ENCODE measurements at regions not wholly inside any gene's neighbourhood (a gene's known extent, or its start where the extent isn't known, plus 50 kb on each side); places are given as distances from the start of the nearest gene placed in this dataset.

DNA sequence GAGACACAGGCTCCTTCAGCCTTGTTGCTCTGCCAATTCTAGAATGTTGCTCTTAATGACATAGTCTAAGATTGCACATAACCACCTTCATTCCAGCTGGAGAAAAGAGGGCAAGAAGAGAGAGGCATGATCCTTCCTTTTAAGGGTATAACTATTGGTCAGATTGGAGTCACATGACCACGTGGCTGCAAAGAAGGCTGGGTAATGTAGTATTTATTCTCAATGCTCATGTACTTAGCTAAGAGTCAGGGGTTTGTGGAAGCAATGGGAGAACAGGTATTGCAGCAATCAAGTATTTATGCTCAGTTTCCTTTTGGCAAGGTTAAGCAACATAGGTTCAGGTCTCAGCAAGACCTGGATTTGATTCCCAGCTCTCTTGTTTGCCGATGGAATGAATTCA, 298.8 kb upstream of the TBX3 start:
- DNase-seq (ENCODE audit: insufficient read length, low spot score) = peak; percentile 8
- no peak for FAIRE-seq

DNA sequence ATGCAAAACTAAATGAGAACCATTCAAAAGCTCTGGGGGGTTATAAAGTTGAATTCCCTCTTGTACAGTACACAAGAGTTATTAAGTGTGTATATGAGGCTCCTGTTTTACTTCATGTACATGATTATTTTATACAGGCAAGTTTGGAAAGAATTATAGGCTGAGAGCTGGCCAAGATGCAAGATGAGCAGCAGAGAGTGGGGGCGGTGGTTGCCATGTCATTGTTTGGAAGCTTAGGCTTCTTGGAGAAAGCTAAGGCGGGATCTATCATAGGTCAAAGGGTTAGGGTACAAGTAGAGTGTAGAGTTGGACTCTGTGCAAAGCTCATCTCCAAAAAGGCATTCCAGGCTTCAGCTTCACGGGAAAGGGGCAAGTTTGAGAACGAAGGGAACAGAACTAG, 297.1 kb upstream of the TBX3 start:
- DNase-seq (ENCODE audit: insufficient read length, low spot score) (no peak), FAIRE-seq (no peak)

DNA sequence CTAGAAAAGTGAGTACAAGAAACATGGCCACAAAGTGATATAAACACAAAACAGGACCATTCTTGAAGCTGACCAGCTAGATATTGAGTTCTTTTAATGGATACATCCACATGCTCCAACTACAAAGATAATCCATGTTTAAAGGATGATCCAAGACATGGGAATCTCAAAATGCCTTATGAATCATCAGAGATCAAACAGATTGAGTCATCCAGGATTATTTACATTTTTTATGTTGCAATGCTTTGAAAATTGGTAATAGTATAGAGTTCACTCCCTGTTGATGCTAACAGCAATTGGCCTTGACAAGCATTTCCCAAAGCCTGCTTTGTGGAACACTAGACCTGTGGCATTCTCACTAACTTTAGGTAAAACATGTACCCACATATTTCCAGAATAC, 293.0 kb upstream of the TBX3 start:
- DNase-seq (ENCODE audit: insufficient read length, low spot score) (peak; percentile 17), FAIRE-seq (no peak)

DNA sequence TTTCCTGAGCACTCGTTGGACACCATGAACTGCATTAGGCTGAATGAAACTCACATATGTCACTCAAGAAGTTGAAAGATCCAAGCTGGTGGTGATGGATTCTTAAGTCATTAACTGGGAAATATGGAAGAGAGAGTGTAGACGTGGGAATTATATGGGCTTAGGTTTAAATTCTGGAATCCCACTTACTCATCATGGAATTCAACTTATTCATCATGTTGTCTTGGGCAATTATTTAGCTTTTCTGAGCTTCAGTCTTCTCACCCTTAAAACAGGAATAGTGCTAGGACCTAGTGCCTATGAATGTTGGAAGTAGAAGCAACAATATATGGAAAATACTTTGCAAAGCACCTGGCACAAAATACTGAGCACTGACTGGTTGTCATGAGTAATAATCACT, 292.4 kb upstream of the TBX3 start:
- FAIRE-seq (no peak), DNase-seq (ENCODE audit: insufficient read length, low spot score) (no peak)

DNA sequence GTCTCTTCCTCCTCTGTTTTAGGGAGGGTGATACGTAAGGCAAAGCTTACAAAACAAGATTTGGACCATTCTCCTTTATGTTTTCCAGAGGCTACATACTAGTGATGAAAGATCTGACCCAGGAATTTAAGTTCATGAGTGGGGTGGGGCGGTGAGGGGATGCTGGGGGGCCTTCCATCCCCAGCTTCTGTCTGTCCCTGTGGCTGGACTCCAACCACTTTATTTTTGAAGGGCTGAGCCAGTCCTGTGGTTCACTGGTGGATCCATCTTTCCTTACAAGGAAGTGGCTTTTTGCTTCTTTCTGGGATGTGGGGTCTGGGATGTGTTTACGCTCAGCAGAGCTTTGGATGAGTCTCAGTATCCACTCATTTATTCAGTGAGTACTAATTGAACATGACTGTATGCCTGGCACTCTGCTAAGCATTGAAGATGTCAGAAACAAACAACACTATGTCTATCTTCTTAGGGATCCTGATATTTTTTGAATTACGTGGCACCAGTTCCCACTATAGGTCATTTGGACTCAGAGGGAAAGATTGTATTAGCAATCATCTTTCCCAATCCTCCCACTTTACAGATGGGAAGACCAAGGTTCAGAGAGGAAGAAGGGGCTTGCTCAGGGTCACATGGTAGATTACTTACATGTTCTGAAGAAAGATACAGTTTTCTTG, 291.8 kb upstream of the TBX3 start:
- no peak for FAIRE-seq
- no peak for DNase-seq (ENCODE audit: insufficient read length, low spot score)

DNA sequence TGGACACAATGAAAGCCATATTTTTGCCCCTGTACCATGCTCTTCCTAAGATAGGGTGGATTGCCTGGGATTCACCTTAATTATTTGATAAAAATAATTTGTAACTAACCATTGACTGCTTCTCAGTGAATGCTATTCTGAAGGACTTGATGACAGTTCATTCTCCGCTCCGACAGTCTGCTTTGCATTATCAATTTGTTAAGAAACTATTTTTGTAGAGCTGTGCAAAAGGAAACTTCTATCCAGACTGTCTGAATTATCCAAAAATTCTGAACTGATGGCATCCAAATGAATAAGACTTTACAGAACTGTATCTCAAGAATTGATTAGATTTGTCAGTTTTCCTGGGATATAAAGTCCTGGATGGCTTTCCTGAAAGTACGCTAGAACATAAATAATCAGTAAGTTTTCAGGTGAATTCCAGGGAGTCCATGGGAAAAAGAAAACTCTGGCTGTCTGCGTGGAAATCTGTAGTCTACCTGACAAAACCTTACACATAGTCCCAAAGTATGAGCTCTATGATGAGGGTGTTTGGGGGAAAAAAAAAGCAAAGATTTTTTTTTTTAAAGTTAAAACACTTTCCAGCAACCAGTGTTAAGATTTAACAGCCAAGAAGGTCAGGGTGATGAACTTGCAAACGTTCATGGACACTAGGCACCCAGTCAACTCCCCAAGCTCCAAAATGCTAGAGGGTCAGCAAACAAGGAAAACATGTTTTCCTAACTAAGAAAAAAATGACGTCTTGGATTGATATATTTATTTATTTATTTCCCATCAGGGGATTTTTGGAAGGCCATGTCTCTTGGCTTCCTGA, 291.1 kb upstream of the TBX3 start:
- FAIRE-seq (no peak), DNase-seq (ENCODE audit: insufficient read length, low spot score) (no peak)

DNA sequence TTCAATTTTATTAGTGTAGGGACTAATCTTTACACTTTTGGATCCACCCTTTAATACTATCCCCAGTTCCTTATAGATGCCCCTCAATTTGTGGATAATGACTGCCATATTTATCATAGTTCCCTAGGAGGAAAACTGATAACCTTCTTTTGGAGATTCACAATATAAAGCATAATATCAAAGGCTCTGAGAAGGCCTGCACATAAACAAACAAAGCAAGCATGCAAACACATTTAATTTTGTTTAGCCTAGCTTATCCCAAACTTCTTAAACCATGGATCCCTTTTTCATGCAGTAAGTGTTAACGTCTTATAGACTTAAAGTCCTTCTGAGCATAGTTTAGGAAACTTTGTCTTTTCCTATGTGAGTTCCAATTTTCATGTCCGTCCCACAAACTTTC, 290.4 kb upstream of the TBX3 start:
- DNase-seq (ENCODE audit: insufficient read length, low spot score) (no peak), FAIRE-seq (no peak)

DNA sequence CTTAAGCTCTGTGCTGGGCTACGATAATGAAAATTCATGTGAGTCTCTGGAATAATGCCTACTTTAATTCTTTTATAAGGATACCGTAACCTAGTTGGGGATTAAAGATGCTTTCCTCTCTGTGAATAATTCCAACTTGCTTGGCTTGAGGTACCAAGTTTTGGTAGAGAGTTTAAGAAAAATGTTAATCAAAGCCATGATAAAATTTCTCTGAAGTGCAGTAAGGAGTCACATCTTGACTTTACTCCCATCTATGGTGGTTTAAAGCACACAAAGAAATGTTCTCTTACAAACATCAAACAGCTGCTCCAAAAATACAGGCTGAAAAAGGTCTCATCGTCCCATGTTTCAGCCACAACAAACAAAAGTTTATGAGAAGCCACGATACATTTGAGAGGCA, 284.8 kb upstream of the TBX3 start:
- no peak for DNase-seq (ENCODE audit: insufficient read length, low spot score)
- FAIRE-seq = no peak

DNA sequence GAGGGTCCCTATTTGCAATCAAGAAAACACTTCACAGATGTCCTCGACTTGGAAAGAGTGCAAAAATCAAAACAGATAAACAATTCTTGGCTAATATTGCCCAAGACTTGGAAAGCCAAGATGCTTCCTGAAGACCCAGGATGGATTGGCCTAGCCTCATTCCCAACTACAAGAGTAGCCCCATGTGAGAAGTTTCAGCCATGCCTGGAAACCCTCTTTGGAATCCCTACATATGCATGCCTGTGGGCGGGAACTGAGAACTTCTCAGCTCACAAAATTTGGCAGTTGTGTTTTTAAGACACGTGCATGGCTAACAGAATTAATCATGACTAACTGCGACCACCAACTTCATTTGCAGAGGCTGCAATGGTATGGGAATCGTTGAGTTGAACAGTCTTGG, 283.2 kb upstream of the TBX3 start:
- FAIRE-seq = no peak
- DNase-seq (ENCODE audit: insufficient read length, low spot score) = no peak

DNA sequence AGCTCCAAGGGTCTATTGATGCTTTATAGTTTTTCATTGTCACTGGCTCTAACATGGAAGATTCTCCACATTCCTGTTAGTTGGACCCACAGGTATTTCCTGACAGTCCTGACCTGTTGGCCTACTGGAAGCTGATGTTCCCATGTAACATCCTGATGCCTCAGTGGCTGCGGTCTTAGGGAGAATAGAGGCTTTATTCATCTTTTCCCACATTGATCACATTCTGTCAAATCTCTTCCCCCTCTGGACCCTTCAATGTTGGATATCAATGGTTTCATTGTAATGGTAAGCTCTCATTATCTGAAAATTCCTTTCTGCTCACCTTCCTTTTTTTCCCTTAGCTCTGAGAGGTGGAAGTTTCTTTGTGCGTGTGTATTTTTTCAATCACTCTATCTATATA, 280.9 kb upstream of the TBX3 start:
- DNase-seq (ENCODE audit: insufficient read length, low spot score) (no peak), FAIRE-seq (no peak)

DNA sequence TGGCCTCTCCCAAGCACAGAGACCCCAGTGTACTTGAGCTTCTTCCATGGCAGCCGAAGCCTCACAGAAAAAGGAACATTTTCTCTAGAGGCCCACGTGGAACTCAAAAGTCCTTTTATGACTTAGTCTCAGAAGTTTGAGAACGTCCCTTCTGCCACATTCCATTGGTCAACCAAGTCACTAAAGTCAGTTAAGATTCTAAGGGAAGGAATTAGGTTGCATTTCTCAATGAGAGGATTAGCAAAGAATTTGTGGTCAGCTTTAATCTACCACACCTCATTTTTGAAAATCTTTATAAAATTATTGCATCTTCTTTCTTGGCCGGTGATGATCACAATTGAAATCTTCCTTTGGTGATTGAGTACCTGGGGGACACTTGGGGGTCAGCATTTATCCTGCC, 279.9 kb upstream of the TBX3 start:
- no peak for FAIRE-seq
- no peak for DNase-seq (ENCODE audit: insufficient read length, low spot score)

DNA sequence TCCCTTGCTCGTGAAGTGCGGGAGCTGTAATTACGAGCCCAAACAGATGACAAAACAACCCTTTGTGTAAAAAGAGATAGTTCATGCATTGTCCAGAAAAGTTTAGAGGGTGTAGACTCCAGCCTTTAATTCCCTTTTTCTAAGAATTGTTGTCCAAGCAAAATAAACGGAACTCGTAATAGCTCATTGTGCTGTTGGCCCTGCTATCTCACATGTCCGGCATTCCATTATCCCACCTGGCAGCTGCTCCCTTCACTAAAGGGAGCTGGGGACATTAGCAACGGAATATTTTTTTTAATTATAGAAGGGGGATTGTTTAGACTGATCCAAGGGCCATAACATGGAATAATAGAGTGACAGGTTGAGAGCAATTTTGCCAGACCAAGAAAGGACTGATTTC, 277.5 kb upstream of the TBX3 start:
- FAIRE-seq (no peak), DNase-seq (ENCODE audit: insufficient read length, low spot score) (no peak)

DNA sequence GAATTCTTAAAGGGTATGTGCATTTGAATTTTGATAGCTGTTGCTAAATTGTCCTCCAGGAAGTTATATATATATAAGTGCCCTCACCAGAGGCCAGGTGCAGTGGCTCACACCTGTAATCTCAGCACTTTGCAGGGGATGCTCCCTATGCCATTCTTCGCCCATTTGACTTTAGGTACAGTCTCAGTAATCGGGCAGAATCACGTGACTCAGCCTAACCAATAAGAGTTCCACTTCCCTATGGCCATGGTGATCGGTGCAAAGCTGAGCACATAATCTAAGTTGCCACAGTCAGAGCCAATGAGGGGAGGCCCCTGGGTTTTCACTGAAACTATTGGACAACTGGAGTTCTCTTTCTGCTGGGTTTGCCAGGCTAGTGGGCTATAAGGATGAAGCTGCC, 274.6 kb upstream of the TBX3 start:
- DNase-seq (ENCODE audit: insufficient read length, low spot score) = no peak
- FAIRE-seq = no peak

DNA sequence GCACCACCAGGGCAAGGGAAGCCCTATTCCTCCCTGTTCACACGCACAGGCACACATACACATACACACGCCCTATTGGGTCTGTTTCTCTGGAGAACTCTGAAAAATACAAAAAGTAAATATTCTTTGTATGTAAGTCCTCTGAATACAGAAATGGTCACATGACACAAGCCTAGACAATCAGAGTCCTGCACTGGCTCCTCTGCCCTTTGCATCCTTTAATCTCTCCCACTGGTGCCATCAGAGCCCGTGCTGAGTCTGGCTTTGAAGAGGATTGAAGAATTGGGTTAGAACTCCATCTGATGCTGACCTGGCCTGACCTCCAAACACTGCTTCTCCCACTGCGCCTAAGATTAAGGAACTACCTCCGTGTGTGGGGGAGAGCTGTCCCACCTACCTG, 273.2 kb upstream of the TBX3 start:
- FAIRE-seq (no peak), DNase-seq (ENCODE audit: insufficient read length, low spot score) (no peak)

DNA sequence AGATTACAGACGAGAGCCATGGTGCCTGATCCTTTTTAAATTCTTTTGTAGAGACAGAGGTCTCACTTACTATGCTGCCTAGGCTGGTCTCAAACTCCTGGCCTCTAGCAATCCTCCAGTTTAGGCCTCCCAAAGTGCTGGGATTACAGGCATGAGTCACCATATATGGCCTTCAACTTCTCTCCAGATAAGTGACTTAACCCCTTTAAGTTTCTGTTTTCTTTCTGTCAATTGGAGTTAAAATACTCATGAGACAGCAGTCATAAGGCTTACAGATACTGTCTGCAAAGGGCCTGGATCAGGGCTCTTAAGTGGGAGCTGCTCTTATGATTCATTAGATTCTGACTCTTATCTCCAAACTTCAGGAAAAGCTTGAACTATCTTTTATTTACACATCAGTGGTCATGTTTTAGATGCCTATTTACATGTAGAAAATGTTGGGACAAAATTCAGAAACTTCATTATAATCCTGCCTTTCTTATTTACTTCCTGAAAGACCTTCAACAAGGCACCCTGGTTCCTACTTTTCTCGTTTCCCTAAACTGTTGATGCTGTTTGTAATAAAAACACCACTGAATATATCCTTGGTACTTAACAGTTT, 271.5 kb upstream of the TBX3 start:
- FAIRE-seq = no peak

DNA sequence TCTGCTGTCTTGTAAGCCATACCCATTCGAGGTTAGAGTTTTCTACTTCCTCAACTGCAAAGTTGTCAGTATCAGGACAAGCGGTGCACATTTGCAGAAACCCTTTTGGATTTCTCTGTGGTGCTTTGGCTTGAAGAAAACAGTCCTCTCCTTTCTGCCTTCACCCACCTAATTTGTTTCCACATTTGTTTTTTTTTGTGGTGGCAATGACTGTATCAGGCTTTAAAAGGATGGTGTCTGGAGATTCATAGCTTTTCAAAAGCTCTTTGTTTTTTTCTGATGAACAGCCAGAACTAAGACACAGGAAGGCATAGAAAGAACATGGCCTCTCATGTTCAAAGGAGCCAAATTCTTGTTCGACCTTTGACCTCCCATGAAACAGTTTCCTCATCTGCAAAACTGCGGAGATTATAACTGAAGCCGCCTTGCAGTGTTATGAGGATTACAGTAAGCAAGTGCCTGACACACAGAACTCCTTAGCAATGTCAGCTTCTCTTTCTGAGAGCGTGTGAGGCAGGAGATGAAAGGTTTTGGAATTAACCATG, 270.6 kb upstream of the TBX3 start:
- DNase-seq (ENCODE audit: insufficient read length, low spot score) (no peak), FAIRE-seq (no peak)

More for the DNA sequence above, 271.5 kb upstream of the TBX3 start:
- peak; percentile 15 for DNase-seq (ENCODE audit: insufficient read length, low spot score)

DNA sequence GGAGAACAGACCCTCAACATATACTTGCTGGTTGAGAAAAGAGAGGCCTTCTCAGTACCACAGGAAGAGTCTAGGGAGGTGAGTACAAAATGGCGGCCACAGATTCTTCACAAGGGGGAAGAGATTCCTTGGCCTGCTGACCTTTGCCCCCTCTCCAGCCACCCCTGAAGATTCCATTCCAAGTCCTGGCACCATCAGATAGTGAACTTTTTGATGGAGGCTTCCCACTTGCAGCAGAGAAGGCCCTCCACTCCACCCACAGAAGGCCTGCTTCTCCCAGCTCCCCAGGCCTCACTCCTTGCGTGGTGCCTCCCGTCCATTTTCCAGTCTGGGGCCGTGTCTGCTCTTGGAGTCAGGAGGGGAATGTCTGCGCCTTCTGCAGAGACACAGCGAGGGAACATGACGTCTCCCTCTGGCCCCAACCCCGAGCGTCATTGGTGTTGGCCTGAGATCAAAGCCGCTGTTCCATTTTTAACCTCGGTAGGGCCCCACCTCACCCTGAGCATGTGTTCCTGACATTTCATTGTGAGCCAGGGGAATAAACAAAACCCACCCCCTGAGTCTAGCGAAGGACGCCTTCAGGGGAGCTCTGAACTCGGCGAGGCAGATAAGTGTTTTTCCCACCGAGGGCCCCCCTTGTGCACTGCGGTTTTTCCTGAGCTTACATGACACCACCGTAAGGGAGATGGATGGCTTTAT, 268.7 kb upstream of the TBX3 start:
- DNase-seq (ENCODE audit: insufficient read length, low spot score) = no peak
- FAIRE-seq = no peak

DNA sequence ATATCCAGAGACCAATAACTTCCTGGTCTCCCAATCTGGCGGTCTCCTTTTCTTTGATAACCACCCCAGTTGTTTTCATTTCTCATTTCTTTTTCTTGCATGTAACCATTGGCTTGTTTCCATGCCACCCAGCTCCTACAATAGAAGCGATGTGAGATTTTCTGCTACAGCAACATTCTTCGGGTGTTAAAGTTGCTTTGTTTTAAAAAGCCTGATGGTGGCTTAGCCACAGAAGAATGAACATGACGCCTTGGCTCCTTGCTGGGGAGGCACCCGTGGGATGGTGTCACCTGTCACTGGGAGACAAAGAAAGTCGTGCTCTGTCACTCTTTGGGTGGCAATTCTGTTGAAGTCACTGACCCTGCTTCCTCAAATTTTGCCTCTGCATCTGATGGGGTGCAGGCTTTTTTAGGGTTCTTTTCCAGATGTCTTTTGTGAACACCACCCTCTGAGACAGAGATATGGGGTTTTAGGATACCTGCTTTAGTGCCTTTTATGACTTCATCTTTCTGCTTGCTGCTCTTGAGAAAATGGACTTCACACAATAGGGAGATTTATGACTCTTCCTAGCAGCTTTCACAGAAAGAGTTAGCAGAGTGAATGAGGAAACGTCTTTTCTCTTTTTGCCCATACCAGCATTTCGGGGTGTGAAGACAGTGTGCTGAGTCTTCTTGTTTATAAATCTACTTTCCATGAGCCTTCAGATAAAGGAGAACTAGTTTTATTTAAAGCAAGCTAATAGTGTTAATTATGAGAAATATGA, 265.3 kb upstream of the TBX3 start:
- DNase-seq (ENCODE audit: insufficient read length, low spot score) = no peak
- no peak for FAIRE-seq

DNA sequence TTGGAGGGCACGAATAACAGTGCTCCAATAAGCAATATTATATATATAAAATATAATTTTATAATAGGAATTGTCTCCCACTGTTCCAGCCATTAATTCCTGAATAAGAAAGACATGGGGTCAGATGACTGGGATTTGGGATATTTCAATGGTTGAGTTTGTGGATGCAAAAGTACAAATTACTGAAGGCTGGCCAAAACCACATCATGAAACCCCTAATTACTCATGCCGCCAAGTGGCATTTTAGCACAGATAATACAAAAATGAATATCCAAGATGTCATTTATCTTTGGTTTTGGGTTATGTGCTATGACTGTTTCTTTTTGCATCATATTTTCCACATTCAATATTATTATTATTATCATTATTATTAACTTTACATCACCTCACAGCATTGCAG, 261.4 kb upstream of the TBX3 start:
- no peak for FAIRE-seq
- DNase-seq (ENCODE audit: insufficient read length, low spot score) = no peak

DNA sequence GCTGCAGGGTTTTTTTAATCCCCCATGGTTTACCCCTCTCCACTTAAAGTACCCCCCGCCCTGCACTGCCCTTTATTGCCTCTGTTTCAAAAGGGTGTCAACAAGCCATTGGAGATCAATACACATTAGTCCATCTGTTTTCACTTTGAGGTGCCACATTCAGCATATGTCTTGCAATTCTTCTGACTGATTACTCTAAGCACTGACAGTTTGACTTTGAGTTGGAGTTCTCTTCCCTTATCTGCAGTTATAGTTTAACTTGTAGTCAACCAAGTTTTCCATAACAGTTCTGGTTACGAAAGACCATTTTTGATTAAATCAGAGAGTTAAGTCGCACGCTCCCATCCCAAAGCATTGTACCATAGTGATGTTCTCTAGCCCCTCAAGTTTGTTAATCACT, 260.8 kb upstream of the TBX3 start:
- FAIRE-seq = no peak
- DNase-seq (ENCODE audit: insufficient read length, low spot score) = no peak

DNA sequence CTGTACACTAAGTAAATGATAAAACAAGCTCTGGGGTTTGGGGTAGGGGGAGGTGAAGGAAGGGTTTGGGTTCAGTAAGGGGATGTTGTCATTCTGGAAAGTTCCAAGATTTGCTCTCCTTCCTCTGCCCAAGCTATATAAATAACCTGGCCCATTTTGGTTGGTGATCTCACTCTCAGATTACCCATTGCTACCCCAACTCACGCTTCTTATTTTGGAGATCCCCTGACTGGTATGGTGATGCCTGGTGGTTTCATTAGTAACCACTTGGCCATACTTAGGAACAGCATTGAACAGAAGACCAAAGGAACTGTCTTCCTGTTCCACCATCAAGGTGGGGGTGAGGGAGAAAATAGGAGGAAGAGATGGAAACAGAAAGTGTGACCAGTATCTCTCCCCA, 259.6 kb upstream of the TBX3 start:
- no peak for FAIRE-seq

More for the DNA sequence above, 259.6 kb upstream of the TBX3 start:
- DNase-seq (ENCODE audit: insufficient read length, low spot score) = no peak
